IMR-90 (cell line): ENCODE measurements at regions not wholly inside any gene's neighbourhood (a gene's known extent, or its start where the extent isn't known, plus 50 kb on each side); places are given as distances from the start of the nearest gene placed in this dataset.

Source experiments
- ATAC-seq: fragments of 200-7000 bp; cut with Tn5 transposase; 2 replicates; pipeline ENCODE4 v1.9.1; 2020; ENCODE audit warnings: low read depth, mild to moderate bottlenecking, moderate library complexity
- BruUV-seq: library from RNA; stranded (reverse); fragments of 400-500 nt; replicated peaks from 2 replicates; lab custom pipeline; 2021; lab: Mats Ljungman, UMichigan
- CTCF ChIA-PET: fragments of 300-600 bp; formaldehyde crosslinking; extraction: SDS; loops from one replicate; lab custom pipeline; 2021; ENCODE audit warnings: antibody characterized with exemption; lab: Yijun Ruan, JAX
- POLR2A ChIA-PET: fragments of 300-600 bp; sonication (Branson Sonifier 250); formaldehyde crosslinking; loops from one replicate; lab custom pipeline; 2022; ENCODE audit warnings: antibody characterized with exemption; ENCODE audit not compliant: unreplicated experiment; lab: Charles Lee
- DNase-seq: peaks from one replicate; pipeline ENCODE4 v3.0.0; 2013
- H2AFZ ChIP-seq: replicated peaks from 2 replicates; pipeline ENCODE3; 2013; ENCODE audit warnings: low read length, mild to moderate bottlenecking; ENCODE audit not compliant: poor library complexity
- H2AK5ac ChIP-seq: 2 replicates; pipeline ENCODE4 v1.6.1; 2013; ENCODE audit warnings: low read depth, low read length, inconsistent platforms
- H2AK9ac ChIP-seq: replicated peaks from 2 replicates; pipeline ENCODE3; 2013; ENCODE audit warnings: mild to moderate bottlenecking, low read depth, low read length, moderate library complexity; ENCODE audit not compliant: poor library complexity
- H2BK120ac ChIP-seq: 2 replicates; pipeline ENCODE4 v1.6.1; 2013; ENCODE audit warnings: low read depth, low read length, inconsistent platforms
- H2BK15ac ChIP-seq: 3 replicates; pipeline ENCODE4 v1.6.1; 2013; ENCODE audit warnings: low read depth, low read length, inconsistent platforms
- H2BK20ac ChIP-seq: 2 replicates; pipeline ENCODE4 v1.6.1; 2013; ENCODE audit warnings: low read depth, mild to moderate bottlenecking, inconsistent platforms, low read length, moderate library complexity
- H2BK5ac ChIP-seq: 2 replicates; pipeline ENCODE4 v1.6.1; 2013; ENCODE audit warnings: mild to moderate bottlenecking, low read depth, low read length, inconsistent platforms; ENCODE audit not compliant: poor library complexity, severe bottlenecking
- H3K14ac ChIP-seq: replicated peaks from 2 replicates; pipeline ENCODE4 v1.6.1; 2013; ENCODE audit warnings: low read depth, low read length, inconsistent platforms
- H3K18ac ChIP-seq: 2 replicates; pipeline ENCODE4 v1.6.1; 2013; ENCODE audit warnings: low read depth, low read length, control low read depth
- H3K23ac ChIP-seq: 2 replicates; pipeline ENCODE4 v1.6.1; 2013; ENCODE audit warnings: low read depth, low read length, inconsistent platforms
- H3K27ac ChIP-seq: 2 replicates; pipeline ENCODE4 v1.5.1; 2013; ENCODE audit warnings: mild to moderate bottlenecking, control low read depth, low read length; ENCODE audit not compliant: insufficient read depth
- H3K27me3 ChIP-seq: 2 replicates; pipeline ENCODE4 v1.6.1; 2013; ENCODE audit warnings: low read length; ENCODE audit not compliant: control insufficient read depth, insufficient read depth
- H3K36me3 ChIP-seq: 2 replicates; pipeline ENCODE4 v1.6.1; 2013; ENCODE audit warnings: low read length, mixed read lengths; ENCODE audit not compliant: control insufficient read depth, insufficient read depth
- H3K4ac ChIP-seq: 2 replicates; pipeline ENCODE4 v1.6.1; 2013; ENCODE audit warnings: low read depth, low read length, inconsistent platforms
- H3K4me1 ChIP-seq: 2 replicates; pipeline ENCODE4 v1.6.1; 2013; ENCODE audit warnings: low read length, mixed read lengths; ENCODE audit not compliant: control insufficient read depth, insufficient read depth
- H3K4me2 ChIP-seq: 2 replicates; pipeline ENCODE4 v1.6.1; 2013; ENCODE audit warnings: low read depth, mild to moderate bottlenecking, control low read depth, low read length, moderate library complexity
- H3K4me3 ChIP-seq: 2 replicates; pipeline ENCODE4 v1.5.1; 2013; ENCODE audit warnings: low read depth, mild to moderate bottlenecking, control low read depth, low read length, moderate library complexity; ENCODE audit not compliant: insufficient read depth
- H3K56ac ChIP-seq: 2 replicates; pipeline ENCODE4 v1.6.1; 2013; ENCODE audit warnings: low read length, inconsistent platforms; ENCODE audit not compliant: insufficient read depth; ENCODE audit errors: extremely low read depth
- H3K79me1 ChIP-seq, 2 experiments: 2 replicates each; pipeline ENCODE4 v1.6.1; 2013; ENCODE audit warnings: low read length in 2 of 2, inconsistent platforms in 1 of 2, low read depth in 1 of 2
- H3K9ac ChIP-seq: 2 replicates; pipeline ENCODE4 v1.6.1; 2013; ENCODE audit warnings: low read depth, low read length, control low read depth
- H3K9me1 ChIP-seq: 2 replicates; pipeline ENCODE4 v1.6.1; 2013; ENCODE audit warnings: low read length, inconsistent platforms; ENCODE audit not compliant: insufficient read depth
- H3K9me3 ChIP-seq: 2 replicates; pipeline ENCODE4 v1.6.1; 2013; ENCODE audit warnings: low read length; ENCODE audit not compliant: control insufficient read depth, insufficient read depth
- H4K20me1 ChIP-seq: 2 replicates; pipeline ENCODE4 v1.6.1; 2013; ENCODE audit warnings: low read length, inconsistent platforms; ENCODE audit not compliant: insufficient read depth
- H4K5ac ChIP-seq: 2 replicates; pipeline ENCODE4 v1.6.1; 2013; ENCODE audit warnings: mild to moderate bottlenecking, low read depth, low read length, control low read depth
- H4K8ac ChIP-seq, 2 experiments: 2 replicates each; pipeline ENCODE4 v1.6.1; 2013; ENCODE audit warnings: low read depth in 2 of 2, low read length in 2 of 2, control low read depth in 1 of 2, inconsistent platforms in 1 of 2
- H4K91ac ChIP-seq: 2 replicates; pipeline ENCODE4 v1.6.1; 2013; ENCODE audit warnings: low read depth, low read length, inconsistent platforms; ENCODE audit not compliant: insufficient read depth
- BHLHE40 ChIP-seq: fragments of 150-350 bp; IDR thresholded peaks from 2 replicates; pipeline ENCODE4 v1.6.1; 2016; ENCODE audit warnings: mild to moderate bottlenecking, low read depth, low read length
- CEBPB ChIP-seq: IDR thresholded peaks from 2 replicates; pipeline ENCODE4 v1.6.1; 2012; ENCODE audit warnings: low read depth, low read length, improper control_type of control experiment
- CTCF ChIP-seq: conservative IDR thresholded peaks from 2 replicates; pipeline ENCODE4 v1.5.1; 2012; ENCODE audit warnings: mild to moderate bottlenecking, low read depth, low read length, improper control_type of control experiment
- ELK1 ChIP-seq: fragments of 150-350 bp; IDR thresholded peaks from 2 replicates; pipeline ENCODE4 v1.6.1; 2016; ENCODE audit warnings: low read depth, mild to moderate bottlenecking, low read length, moderate library complexity, borderline replicate concordance
- FOS ChIP-seq: fragments of 150-350 bp; IDR thresholded peaks from 2 replicates; pipeline ENCODE4 v1.6.1; 2016; ENCODE audit warnings: low read depth, low read length
- MAZ ChIP-seq: IDR thresholded peaks from 2 replicates; pipeline ENCODE4 v1.6.1; 2012; ENCODE audit warnings: low read depth, mild to moderate bottlenecking, low read length, improper control_type of control experiment, moderate library complexity, borderline replicate concordance
- MXI1 ChIP-seq: IDR thresholded peaks from 2 replicates; pipeline ENCODE4 v1.6.1; 2012; ENCODE audit warnings: low read depth, mild to moderate bottlenecking, low read length, moderate library complexity, borderline replicate concordance
- RFX5 ChIP-seq: IDR thresholded peaks from 2 replicates; pipeline ENCODE4 v1.8.0; 2012; ENCODE audit warnings: low read depth, mild to moderate bottlenecking, low read length, moderate library complexity
- SMC3 ChIP-seq: fragments of 150-350 bp; IDR thresholded peaks from 2 replicates; pipeline ENCODE4 v1.6.1; 2016; ENCODE audit warnings: low read depth, mild to moderate bottlenecking, antibody characterized with exemption, low read length, moderate library complexity
- USF2 ChIP-seq: fragments of 150-350 bp; IDR thresholded peaks from 2 replicates; pipeline ENCODE4 v1.6.1; 2017; ENCODE audit warnings: mild to moderate bottlenecking, antibody characterized with exemption, low read length, low read depth
- WGBS, 2 experiments: methylation state at CpG; one replicate each; pipeline versions ENCODE4 v1.1.5 to v1.1.7; 2013; ENCODE audit warnings: missing lambda C conversion rate in 2 of 2; ENCODE audit not compliant: insufficient read length in 1 of 2; ENCODE audit errors: extremely low coverage in 2 of 2; 5-methylcytosine and 5-hydroxymethylcytosine counted together
- dilution Hi-C: fragments of 300-500 bp; cut with HindIII; formaldehyde crosslinking; loops from one replicate; pipeline ENCODE4 v1.14.3; 2018; ENCODE audit warnings: low sequenced_read_pairs; ENCODE audit not compliant: unreplicated experiment
- in situ Hi-C: fragments of 300-500 bp; cut with MboI; formaldehyde crosslinking; loops from 3 replicates; pipeline ENCODE4 v1.14.3; 2019; ENCODE audit warnings: low sequenced_read_pairs, inconsistent platforms, mixed read lengths
- intact Hi-C: fragments of 100-400 bp; cut with micrococcal nuclease; formaldehyde crosslinking; loops from 2 replicates; pipeline ENCODE4 v1.10.0; 2022

DNA sequence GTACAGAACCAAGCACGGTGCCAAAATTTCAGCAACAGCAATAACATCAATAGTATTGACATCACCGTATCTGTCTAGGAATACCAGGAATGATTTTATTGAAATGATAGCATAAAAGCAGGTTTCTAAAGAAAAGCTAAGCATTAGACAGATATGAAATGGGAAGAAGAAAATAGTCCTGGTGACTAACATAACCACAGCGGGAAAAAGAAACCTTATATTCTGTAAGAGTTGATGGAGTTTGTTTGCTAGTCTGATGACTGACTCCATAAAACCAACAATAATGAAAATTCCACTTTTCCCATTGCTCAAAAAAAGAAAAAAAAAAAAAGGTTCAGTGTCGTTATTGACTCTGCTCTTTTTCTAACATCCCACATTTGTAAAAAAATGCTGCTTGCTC is 668.3 kb downstream of the IPMK start:
- no peak overlapping the region for H3K9ac ChIP-seq
- H3K4me1 ChIP-seq = no peaks in the 10 kb centered on the region
- H3K9me1 ChIP-seq = no peaks in the 10 kb centered on the region
- H3K9me3 ChIP-seq = no peaks in the 10 kb centered on the region
- no peak overlapping the region for H3K4ac ChIP-seq
- H2AFZ ChIP-seq = no peak overlapping the region
- no peak for ATAC-seq
- POLR2A ChIA-PET = no interaction called here
- no peak overlapping the region for H2AK9ac ChIP-seq
- H4K20me1 ChIP-seq = no peaks in the 10 kb centered on the region
- H4K91ac ChIP-seq = no peak overlapping the region
- H4K8ac ChIP-seq = no peak overlapping the region
- no peak overlapping the region for H2BK5ac ChIP-seq
- H3K27me3 ChIP-seq = no peaks in the 10 kb centered on the region
- no peak overlapping the region for H3K14ac ChIP-seq
- no peak for DNase-seq
- no peak overlapping the region for H2BK15ac ChIP-seq
- dilution Hi-C loops = no loop called here
- no peak overlapping the region for H2BK20ac ChIP-seq
- no peak overlapping the region for H2BK120ac ChIP-seq
- H3K79me1 ChIP-seq = no peaks in the 10 kb centered on the region
- no peak overlapping the region for H3K4me2 ChIP-seq
- intact Hi-C loops = no loop called here
- CTCF ChIA-PET = no interaction called here
- no peak overlapping the region for H4K5ac ChIP-seq
- H3K36me3 ChIP-seq = no peaks in the 10 kb centered on the region
- no peak overlapping the region for H2AK5ac ChIP-seq
- H3K23ac ChIP-seq = no peak overlapping the region
- no CpG with 5 or more reads among the region's 4 CpGs for WGBS, 2 experiments
- TF ChIP-seq FOS (no peak), RFX5 (no peak), USF2 (no peak), CTCF (no peak), SMC3 (no peak), BHLHE40 (no peak), MXI1 (no peak), ELK1 (no peak), CEBPB (no peak), MAZ (no peak)
- no peak overlapping the region for H3K27ac ChIP-seq
- in situ Hi-C loops = no loop called here
- BruUV-seq = no TSS peak
- H3K56ac ChIP-seq = no peak overlapping the region
- H3K18ac ChIP-seq = no peak overlapping the region
- no peak overlapping the region for H3K4me3 ChIP-seq
